Activated CD4-positive, alpha-beta T cell treated with anti-CD3 and anti-CD28 coated beads, Interleukin-2, amount 50 U/mL, for 48 hours (primary cell): ENCODE measurements at regions not wholly inside any gene's neighbourhood (a gene's known extent, or its start where the extent isn't known, plus 50 kb on each side); places are given as distances from the start of the nearest gene placed in this dataset.
A peak's percentile ranks its signal among the peaks of the same experiment; 100 is the strongest.
"Not testable (repeated sequence)": the region's sequence is repeated elsewhere in the genome, so short reads cannot be mapped to it uniquely, and the experiment has no call there.

Source experiments
- DNase-seq, 2 experiments: peaks; one replicate each; pipeline ENCODE4 v3.0.0-alpha.2; 2020

GRCh38 chr1:222470252-222470805 is 77.6 kb downstream of the HHIPL2 start:
- not testable (repeated sequence) for DNase-seq

DNA sequence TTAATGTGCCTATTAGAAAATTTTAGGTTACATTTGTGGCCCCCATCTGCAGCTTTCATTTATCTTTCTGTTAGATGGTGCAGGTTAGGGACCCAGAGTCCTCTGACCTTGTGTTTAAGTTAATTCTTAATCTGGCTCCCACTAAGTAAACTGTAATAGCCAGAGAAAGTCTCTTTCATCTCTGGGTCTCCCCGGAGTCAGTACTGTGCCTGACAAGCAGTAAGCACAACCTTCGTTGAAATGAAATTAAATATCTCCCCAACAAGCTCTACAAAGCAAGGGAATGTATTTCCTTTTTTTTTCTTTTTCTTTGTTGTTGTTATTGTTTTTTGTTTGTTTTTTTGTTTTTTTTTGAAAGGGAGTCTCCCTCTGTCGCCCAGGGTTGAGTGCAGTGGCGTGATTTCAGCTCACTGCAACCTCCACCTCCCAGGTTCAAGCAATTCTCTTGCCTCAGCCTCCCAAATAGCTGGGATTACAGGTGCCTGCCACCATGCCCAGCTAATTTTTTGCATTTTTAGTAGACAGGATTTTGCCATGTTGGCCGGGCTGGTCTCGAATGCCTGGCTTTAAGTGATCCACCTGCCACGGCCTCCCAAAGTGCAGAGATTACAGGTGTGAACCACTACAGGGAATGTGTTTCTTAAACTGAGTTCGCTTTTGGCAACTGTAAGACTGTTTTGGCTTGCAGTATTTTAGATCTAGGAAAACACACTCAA is 81.6 kb downstream of the HHIPL2 start:
- no peak for DNase-seq

DNA sequence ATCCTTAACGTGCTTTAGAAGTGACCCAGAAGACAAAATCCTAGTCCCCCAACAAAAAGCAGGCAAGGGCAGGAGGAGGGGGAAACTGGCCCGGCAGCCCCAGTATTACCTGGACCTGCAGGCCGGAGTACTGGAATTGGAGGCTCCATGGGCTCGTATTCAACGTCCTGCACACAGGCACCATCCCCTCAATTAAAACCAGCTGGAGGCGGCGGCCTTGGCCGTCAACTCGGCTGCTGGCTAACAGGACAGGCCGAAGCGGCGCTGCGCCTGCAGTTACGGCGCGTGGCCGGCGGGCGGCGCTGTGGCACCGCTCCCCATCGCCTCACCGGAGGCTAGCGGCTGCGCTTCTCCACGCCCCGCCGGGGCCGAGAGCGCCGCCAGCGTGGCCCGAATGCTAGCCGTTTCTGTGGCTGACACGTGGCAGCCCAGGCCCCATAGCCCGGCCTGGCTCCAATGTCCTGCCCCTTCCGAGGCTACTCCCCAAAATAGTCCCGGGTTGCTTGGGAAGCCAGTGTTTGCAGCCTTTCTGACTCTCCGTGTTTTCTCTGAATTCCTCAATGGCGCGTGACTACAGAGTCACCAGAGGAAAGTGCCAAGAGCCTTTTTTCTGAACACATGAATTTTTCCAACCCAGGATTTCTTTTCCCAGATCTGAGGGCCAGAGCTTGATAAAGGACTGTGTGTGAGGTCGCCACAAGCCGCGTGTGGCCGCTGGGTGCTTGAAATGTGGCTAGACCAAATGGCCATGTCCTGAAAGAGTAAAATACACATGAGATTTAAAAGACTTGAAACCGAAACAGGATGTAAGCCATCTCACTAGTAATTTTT is 82.5 kb downstream of the HHIPL2 start:
- DNase-seq = peak; percentile 78 to 83

DNA sequence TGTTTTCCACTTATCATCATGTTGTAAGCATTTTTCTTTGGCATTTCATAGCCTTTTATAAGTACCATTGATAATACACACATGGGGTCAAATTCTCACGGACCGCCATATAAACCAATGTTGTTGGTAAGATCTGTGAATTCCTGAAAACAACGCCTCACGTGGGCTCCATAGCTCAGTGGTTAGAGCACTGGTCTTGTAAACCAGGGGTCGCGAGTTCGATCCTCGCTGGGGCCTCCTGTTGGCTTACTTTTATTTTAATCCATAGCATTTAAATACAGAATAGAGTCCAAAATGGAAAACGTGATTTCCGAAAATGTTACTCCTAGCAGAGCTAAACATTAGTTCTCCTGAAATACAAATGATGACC is 83.1 kb downstream of the HHIPL2 start:
- DNase-seq = peak; percentile 80 to 84

DNA sequence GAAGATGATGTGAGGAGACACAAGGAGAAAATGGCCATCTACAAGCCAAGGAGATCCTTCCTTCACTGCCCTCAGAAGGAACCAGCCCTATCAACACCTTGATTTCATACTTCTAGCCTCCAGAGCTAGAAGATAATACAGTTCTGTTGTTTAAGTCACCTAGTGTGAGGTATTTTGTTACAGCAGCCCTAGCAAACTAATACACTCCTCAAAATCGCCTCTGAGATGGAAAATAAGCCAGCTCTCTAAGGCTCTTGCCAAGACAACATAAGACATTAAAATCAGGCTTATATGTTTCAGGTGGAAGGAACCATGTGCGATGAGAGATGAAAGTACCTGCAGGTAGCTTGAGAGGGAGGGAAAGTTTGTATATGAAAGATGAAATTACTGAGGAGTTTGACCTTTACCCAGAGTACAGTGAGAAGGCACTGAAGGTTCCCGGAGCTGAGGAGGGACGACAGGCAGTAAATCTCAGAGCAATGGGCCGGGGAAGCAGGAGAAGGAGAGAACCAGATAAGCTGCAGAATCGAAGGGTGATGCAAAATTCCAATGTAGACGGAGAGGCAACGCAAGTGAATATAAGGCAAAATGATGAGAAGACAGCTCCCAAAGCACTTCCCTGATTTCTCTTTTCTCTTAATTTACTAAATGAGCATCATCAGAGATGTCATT is 84.7 kb downstream of the HHIPL2 start:
- no peak for DNase-seq

DNA sequence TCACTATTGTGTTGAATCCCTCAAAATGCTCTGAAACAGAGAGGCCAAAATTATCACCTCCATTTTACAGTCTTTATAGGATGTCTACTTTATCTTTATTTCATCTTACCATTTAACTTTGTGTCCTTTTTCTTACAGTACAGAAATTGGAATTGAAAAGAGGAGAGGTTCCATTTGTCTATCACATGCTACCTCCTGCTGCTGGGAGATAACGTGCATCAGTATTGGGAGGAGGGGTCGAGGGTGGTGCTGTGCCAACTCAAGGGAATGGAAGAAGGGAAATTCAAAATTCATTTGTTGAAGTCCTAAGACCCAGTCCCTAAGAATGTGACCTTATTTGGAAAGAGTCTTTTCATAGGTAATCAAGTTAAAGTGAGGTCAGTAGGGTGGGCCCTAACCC is 85.3 kb downstream of the HHIPL2 start:
- DNase-seq = no peak

- DNase-seq = no peak
Observed at GRCh38 chr1:222461941-222462340, 86.0 kb downstream of the HHIPL2 start.

DNA sequence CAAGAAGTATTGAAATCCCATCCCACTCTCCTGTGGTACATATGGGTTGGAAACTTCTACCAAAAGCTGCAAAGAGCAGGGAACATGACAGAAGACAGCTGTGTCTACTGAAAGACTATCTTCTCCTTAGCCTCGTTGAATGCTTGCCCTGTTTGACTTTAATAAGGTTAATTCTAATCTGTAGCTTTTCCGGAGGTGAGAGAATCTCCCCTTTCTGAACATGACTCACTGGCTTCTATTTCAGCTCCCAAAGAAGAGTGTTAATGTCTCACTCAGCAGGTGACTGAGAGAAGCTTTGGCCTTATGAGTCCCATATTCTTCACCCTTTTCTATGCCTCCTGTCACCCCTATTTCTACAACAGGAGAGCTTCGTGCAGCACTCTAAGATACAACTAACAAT is 88.3 kb downstream of the HHIPL2 start:
- no peak for DNase-seq

- DNase-seq = no peak
Observed at GRCh38 chr1:222457513-222457912, 90.4 kb downstream of the HHIPL2 start.

DNA sequence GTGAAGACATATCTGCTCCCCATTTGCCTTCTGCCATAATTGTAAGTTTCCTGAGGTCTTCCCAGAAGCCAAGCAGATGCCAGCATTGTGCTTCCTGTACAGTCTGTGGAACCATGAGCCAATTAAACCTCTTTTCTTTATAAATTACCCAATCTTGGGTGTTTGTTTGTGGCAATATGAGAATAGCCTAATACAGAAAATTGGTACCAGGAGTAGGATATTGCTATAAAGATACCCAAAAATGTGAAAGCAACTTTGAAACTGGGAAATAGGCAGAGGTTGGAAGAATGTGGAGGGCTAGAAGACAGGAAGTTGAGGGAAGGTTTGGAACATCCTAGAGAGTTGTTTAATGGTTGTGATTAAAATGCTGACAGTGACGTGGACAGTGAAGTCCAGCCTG is 90.8 kb downstream of the HHIPL2 start:
- no peak for DNase-seq

- peak; percentile 83 to 88 for DNase-seq
Observed at GRCh38 chr1:222455188-222455879, 92.6 kb downstream of the HHIPL2 start.

- DNase-seq = peak in 1 of 2 experiments; percentile 6
Observed at GRCh38 chr1:222454782-222455181, 93.1 kb downstream of the HHIPL2 start.

DNA sequence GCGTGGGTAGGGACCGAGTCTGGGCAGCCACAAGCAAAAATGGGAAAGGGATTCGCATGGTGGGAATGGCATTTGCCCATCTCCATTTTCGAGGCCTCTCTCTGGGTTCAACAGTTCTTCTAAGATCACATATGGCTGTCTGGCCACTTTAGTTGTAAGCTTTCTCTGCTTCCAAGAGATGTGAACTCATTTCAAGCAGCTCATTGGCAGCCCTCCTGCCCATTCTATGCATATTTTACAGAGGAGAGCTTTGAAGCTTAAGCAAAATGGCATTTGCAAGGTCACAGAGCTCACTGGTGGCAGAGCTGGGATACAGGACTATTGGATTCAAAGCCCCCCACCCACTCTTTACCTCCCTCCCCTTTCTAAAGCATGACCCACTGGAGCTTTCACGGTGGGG is 93.7 kb downstream of the HHIPL2 start:
- no peak for DNase-seq

DNA sequence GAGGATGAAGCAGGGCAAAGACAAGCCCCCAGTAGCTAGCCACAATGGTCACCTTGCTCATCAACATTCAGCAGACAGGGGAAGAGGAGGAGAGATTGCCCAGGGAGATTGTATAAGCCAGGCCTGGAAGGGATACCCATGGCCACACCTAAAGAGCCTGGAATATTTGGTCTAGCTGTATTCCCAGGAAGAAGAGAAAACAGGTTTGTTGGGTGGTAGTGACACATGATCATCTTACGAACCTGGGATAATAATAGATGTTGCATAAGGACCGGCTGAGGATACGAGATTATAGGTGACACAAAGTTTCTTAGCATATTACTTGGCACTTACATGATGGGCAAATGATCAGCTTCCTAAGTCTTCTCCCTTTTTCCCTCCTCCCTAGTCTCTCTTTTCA is 95.9 kb downstream of the HHIPL2 start:
- no peak for DNase-seq

DNA sequence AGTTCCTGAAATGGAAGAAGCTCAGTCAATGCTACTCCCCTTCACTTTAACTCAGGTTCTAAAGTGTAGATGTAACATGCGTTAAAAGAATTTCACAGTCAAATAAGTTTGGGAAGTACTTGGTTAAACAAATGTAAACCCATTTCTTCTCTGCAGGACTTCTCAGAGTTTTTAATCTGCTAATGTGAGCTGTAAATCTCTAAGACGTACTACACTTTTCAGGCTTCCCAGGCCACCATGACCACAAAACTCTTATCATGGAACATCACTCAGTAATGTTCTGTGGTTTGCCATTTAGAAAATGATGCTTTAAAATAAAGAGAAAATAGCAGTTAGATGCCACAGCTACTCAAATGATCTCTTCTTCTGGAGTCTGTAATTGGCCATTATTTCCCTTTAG is 104.3 kb downstream of the HHIPL2 start:
- DNase-seq = no peak

GRCh38 chr1:222441066-222441465 is 106.8 kb downstream of the HHIPL2 start:
- DNase-seq = no peak

- no peak for DNase-seq
Observed at GRCh38 chr1:222424826-222425225, 123.1 kb downstream of the HHIPL2 start.

GRCh38 chr1:222421380-222421779 is 126.5 kb downstream of the HHIPL2 start:
- DNase-seq = no peak

GRCh38 chr1:222420633-222421032 is 127.3 kb downstream of the HHIPL2 start:
- DNase-seq = peak in 1 of 2 experiments; percentile 6

DNA sequence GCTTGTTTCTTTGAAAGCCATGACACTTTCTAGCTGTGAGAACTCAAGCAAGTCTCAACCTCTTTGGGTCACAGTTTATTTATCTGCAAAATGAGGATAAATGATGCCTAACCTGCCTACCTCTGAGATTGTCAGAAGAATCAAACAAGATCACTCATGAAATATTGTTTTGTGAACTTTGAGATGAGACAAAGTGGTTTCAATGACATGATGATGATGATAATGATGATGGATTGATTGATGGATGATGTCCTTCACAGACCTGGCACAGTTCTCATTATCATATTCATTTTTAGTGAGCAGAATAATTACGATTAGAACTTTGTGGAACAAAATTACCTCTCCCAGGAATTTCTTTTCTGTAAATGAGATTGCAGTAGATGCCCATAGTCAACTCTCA is 129.2 kb downstream of the HHIPL2 start:
- no peak for DNase-seq

- DNase-seq = no peak
Observed at GRCh38 chr1:222417264-222417663, 130.6 kb downstream of the HHIPL2 start.

GRCh38 chr1:222416001-222416791 is 131.7 kb downstream of the HHIPL2 start:
- peak; percentile 45 to 63 for DNase-seq
